Adipocyte (in vitro differentiated cells): ENCODE measurements at regions not wholly inside any gene's neighbourhood (a gene's known extent, or its start where the extent isn't known, plus 50 kb on each side); places are given as distances from the start of the nearest gene placed in this dataset.
A peak's percentile ranks its signal among the peaks of the same experiment; 100 is the strongest.

Source experiments
- DNase-seq: peaks from one replicate; pipeline ENCODE4 v3.0.0-alpha.2; 2015; ENCODE audit warnings: low read depth
- H3K27me3 ChIP-seq: replicated peaks from 2 replicates; pipeline ENCODE4 v1.7.0; 2013; ENCODE audit warnings: mild to moderate bottlenecking, low read length, moderate library complexity; ENCODE audit not compliant: control insufficient read depth, insufficient read depth
- H3K36me3 ChIP-seq: 2 replicates; pipeline ENCODE4 v1.7.0; 2013; ENCODE audit warnings: low read length, mild to moderate bottlenecking, moderate library complexity; ENCODE audit not compliant: control insufficient read depth, insufficient read depth, severe bottlenecking
- H3K4me1 ChIP-seq: 2 replicates; pipeline ENCODE4 v1.7.0; 2013; ENCODE audit warnings: mild to moderate bottlenecking, low read length, moderate library complexity; ENCODE audit not compliant: control insufficient read depth, insufficient read depth
- H3K4me3 ChIP-seq: 2 replicates; pipeline ENCODE4 v1.7.0; 2013; ENCODE audit warnings: mild to moderate bottlenecking, low read length, moderate library complexity
- H3K9ac ChIP-seq: 2 replicates; pipeline ENCODE4 v1.7.0; 2013; ENCODE audit warnings: mild to moderate bottlenecking, low read length, moderate library complexity
- H3K9me3 ChIP-seq: 2 replicates; pipeline ENCODE4 v1.7.0; 2013; ENCODE audit warnings: mild to moderate bottlenecking, low read length, moderate library complexity; ENCODE audit not compliant: control insufficient read depth

- no peak for DNase-seq
- peaks cover 4% of the 10 kb centered on the region for H3K4me1 ChIP-seq
- H3K9me3 ChIP-seq, result no peaks in the 10 kb centered on the region
- H3K27me3 ChIP-seq, result no peaks in the 10 kb centered on the region
- no peaks in the 10 kb centered on the region for H3K36me3 ChIP-seq
- no peak overlapping the region for H3K9ac ChIP-seq
- H3K4me3 ChIP-seq, result no peak overlapping the region
These were observed 67.1 kb upstream of the YWHAQ start for GRCh38 chr2:9697909-9698308.

- peak; percentile 74 for DNase-seq
- H3K9me3 ChIP-seq, result no peaks in the 10 kb centered on the region
- H3K36me3 ChIP-seq, result no peaks in the 10 kb centered on the region
- H3K4me3 ChIP-seq, result no peak overlapping the region
- H3K27me3 ChIP-seq, result no peaks in the 10 kb centered on the region
- no peak overlapping the region for H3K9ac ChIP-seq
- H3K4me1 ChIP-seq, result peaks cover 10% of the 10 kb centered on the region
These were observed 68.6 kb upstream of the YWHAQ start for GRCh38 chr2:9699139-9700108.

- DNase-seq, result no peak
- Histone ChIP-seq H3K4me3 (no peak overlapping the region), H3K4me1 (peaks cover 10% of the 10 kb centered on the region), H3K36me3 (no peaks in the 10 kb centered on the region), H3K9me3 (no peaks in the 10 kb centered on the region), H3K27me3 (no peaks in the 10 kb centered on the region), H3K9ac (no peak overlapping the region)
These were observed 69.3 kb upstream of the YWHAQ start for GRCh38 chr2:9700109-9700495.

GRCh38 chr2:9702604-9703084 lies 71.8 kb upstream of the YWHAQ start:
- Histone ChIP-seq H3K4me1 (peaks cover 10% of the 10 kb centered on the region), H3K4me3 (no peak overlapping the region), H3K9me3 (no peaks in the 10 kb centered on the region), H3K9ac (no peak overlapping the region), H3K36me3 (no peaks in the 10 kb centered on the region), H3K27me3 (no peaks in the 10 kb centered on the region)
- no peak for DNase-seq

GRCh38 chr2:9703085-9703678 lies 72.4 kb upstream of the YWHAQ start:
- Histone ChIP-seq H3K4me3 (no peak overlapping the region), H3K9ac (no peak overlapping the region), H3K4me1 (peaks cover 10% of the 10 kb centered on the region), H3K27me3 (no peaks in the 10 kb centered on the region), H3K9me3 (no peaks in the 10 kb centered on the region), H3K36me3 (no peaks in the 10 kb centered on the region)
- peak; percentile 79 for DNase-seq

- Histone ChIP-seq H3K36me3 (no peaks in the 10 kb centered on the region), H3K9ac (no peak overlapping the region), H3K27me3 (no peaks in the 10 kb centered on the region), H3K9me3 (no peaks in the 10 kb centered on the region), H3K4me3 (no peak overlapping the region), H3K4me1 (peaks cover 10% of the 10 kb centered on the region)
- peak; percentile 66 for DNase-seq
These were observed 73.0 kb upstream of the YWHAQ start for GRCh38 chr2:9703701-9704221.

GRCh38 chr2:9704600-9704999 lies 73.8 kb upstream of the YWHAQ start:
- H3K4me3 ChIP-seq, result no peak overlapping the region
- H3K27me3 ChIP-seq, result no peaks in the 10 kb centered on the region
- no peaks in the 10 kb centered on the region for H3K36me3 ChIP-seq
- H3K9ac ChIP-seq, result no peak overlapping the region
- DNase-seq, result no peak
- peaks cover 10% of the 10 kb centered on the region for H3K4me1 ChIP-seq
- H3K9me3 ChIP-seq, result peaks cover 2% of the 10 kb centered on the region

- no peaks in the 10 kb centered on the region for H3K27me3 ChIP-seq
- no peak for DNase-seq
- H3K9me3 ChIP-seq, result peaks cover 6% of the 10 kb centered on the region
- H3K9ac ChIP-seq, result no peak overlapping the region
- H3K36me3 ChIP-seq, result no peaks in the 10 kb centered on the region
- peaks cover 10% of the 10 kb centered on the region for H3K4me1 ChIP-seq
- no peak overlapping the region for H3K4me3 ChIP-seq
These were observed 74.4 kb upstream of the YWHAQ start for GRCh38 chr2:9705196-9705595.

GRCh38 chr2:9707008-9707407 lies 76.2 kb upstream of the YWHAQ start:
- Histone ChIP-seq H3K27me3 (no peaks in the 10 kb centered on the region), H3K9me3 (peaks cover 6% of the 10 kb centered on the region), H3K9ac (no peak overlapping the region), H3K4me1 (peaks cover 10% of the 10 kb centered on the region), H3K4me3 (no peak overlapping the region), H3K36me3 (no peaks in the 10 kb centered on the region)
- no peak for DNase-seq

GRCh38 chr2:9707611-9708160 lies 76.9 kb upstream of the YWHAQ start:
- peaks cover 10% of the 10 kb centered on the region for H3K4me1 ChIP-seq
- H3K4me3 ChIP-seq, result no peak overlapping the region
- H3K9ac ChIP-seq, result no peak overlapping the region
- no peak for DNase-seq
- H3K9me3 ChIP-seq, result peaks cover 6% of the 10 kb centered on the region
- no peaks in the 10 kb centered on the region for H3K27me3 ChIP-seq
- H3K36me3 ChIP-seq, result no peaks in the 10 kb centered on the region
